Endothelial cell of umbilical vein (primary cell): ENCODE measurements at regions not wholly inside any gene's neighbourhood (a gene's known extent, or its start where the extent isn't known, plus 50 kb on each side); places are given as distances from the start of the nearest gene placed in this dataset.

Experiments
- BruUV-seq: library from RNA; stranded (reverse); fragments of 400-500 nt; replicated peaks from 2 replicates; lab custom pipeline; 2021; lab: Mats Ljungman, UMichigan
- CTCF ChIA-PET: fragments of 300-600, 350-600 bp; sonication (Branson Sonifier 250); formaldehyde crosslinking; loops from one replicate; lab custom pipeline; 2021; ENCODE audit warnings: antibody characterized with exemption, inconsistent platforms; lab: Charles Lee
- POLR2A ChIA-PET: fragments of 300-600, 350-600 bp; sonication (Branson Sonifier 250); formaldehyde crosslinking; loops from one replicate; lab custom pipeline; 2021; ENCODE audit warnings: antibody characterized with exemption, inconsistent platforms; lab: Charles Lee
- DNase-seq: peaks from one replicate; pipeline ENCODE4 v3.0.0-alpha.2; 2011; ENCODE audit warnings: low read depth, low spot score
- FAIRE-seq: peaks from 2 replicates; lab custom pipeline; 2011; peaks lifted over from hg19 to GRCh38; lab: Jason Lieb, UNC
- H2AFZ ChIP-seq: 2 replicates; pipeline ENCODE4 v1.6.0; 2012; ENCODE audit warnings: low read depth, low read length, control low read depth, inconsistent platforms
- H3K27ac ChIP-seq: 2 replicates; pipeline ENCODE4 v1.5.1; 2011; ENCODE audit warnings: low read depth, mild to moderate bottlenecking, control low read depth, low read length, moderate library complexity; ENCODE audit not compliant: insufficient read depth
- H3K27me3 ChIP-seq, 2 experiments: 2 replicates each; pipeline versions ENCODE4 v1.6.0 to v1.6.1; 2011; ENCODE audit warnings: low read length in 2 of 2, mixed read lengths in 1 of 2; ENCODE audit not compliant: control insufficient read depth in 2 of 2, insufficient read depth in 2 of 2
- H3K36me3 ChIP-seq, 2 experiments: 2 replicates in 1 of 2; 3 replicates in 1 of 2; pipeline ENCODE4 v1.5.1; 2011; ENCODE audit warnings: low read length in 2 of 2, mild to moderate bottlenecking in 1 of 2, moderate library complexity in 1 of 2; ENCODE audit not compliant: control insufficient read depth in 2 of 2, insufficient read depth in 2 of 2; ENCODE audit errors: extremely low read depth in 1 of 2
- H3K4me1 ChIP-seq: 3 replicates; pipeline ENCODE4 v1.5.1; 2011; ENCODE audit warnings: mild to moderate bottlenecking, low read length; ENCODE audit not compliant: control insufficient read depth, insufficient read depth; ENCODE audit errors: extremely low read depth
- H3K4me2 ChIP-seq: 2 replicates; pipeline ENCODE4 v1.6.1; 2011; ENCODE audit warnings: low read length, control low read depth, mixed read lengths; ENCODE audit not compliant: insufficient read depth
- H3K4me3 ChIP-seq, 3 experiments: fragments of 200-600 bp in 1 of 3; sonication (generic), shearing (Covaris generic) in 1 of 3; replicated peaks in 1 of 3; 2 replicates each; pipeline ENCODE4 v1.5.1; 2011 to 2016; ENCODE audit warnings: control low read depth in 3 of 3, low read length in 3 of 3, mild to moderate bottlenecking in 2 of 3, inconsistent platforms in 1 of 3, low read depth in 1 of 3, moderate library complexity in 1 of 3; ENCODE audit not compliant: insufficient read depth in 1 of 3
- H3K79me2 ChIP-seq: 2 replicates; pipeline ENCODE4 v1.6.0; 2012; ENCODE audit warnings: low read length, inconsistent platforms; ENCODE audit not compliant: control insufficient read depth, insufficient read depth
- H3K9ac ChIP-seq: replicated peaks from 2 replicates; pipeline ENCODE3; 2011; ENCODE audit warnings: low read length, control low read depth; ENCODE audit not compliant: insufficient read depth; ENCODE audit errors: extremely low read depth
- H3K9me1 ChIP-seq: replicated peaks from 3 replicates; pipeline ENCODE4 v1.6.0; 2011; ENCODE audit warnings: mild to moderate bottlenecking, low read length; ENCODE audit not compliant: control insufficient read depth, insufficient read depth; ENCODE audit errors: extremely low read depth
- H3K9me3 ChIP-seq: replicated peaks from 2 replicates; pipeline ENCODE4 v1.5.1; 2012; ENCODE audit warnings: low read length, inconsistent platforms; ENCODE audit not compliant: control insufficient read depth, insufficient read depth
- H4K20me1 ChIP-seq: replicated peaks from 2 replicates; pipeline ENCODE3; 2011; ENCODE audit warnings: mild to moderate bottlenecking, low read length; ENCODE audit not compliant: control insufficient read depth, insufficient read depth; ENCODE audit errors: extremely low read depth
- EZH2 ChIP-seq: IDR thresholded peaks from 2 replicates; pipeline ENCODE4 v1.6.1; 2012; ENCODE audit warnings: borderline replicate concordance, low read depth, mild to moderate bottlenecking, moderate library complexity, low read length, inconsistent platforms; ENCODE audit not compliant: severe bottlenecking
- FOS ChIP-seq: IDR thresholded peaks from 2 replicates; pipeline ENCODE4 v1.6.1; 2011; ENCODE audit warnings: mild to moderate bottlenecking, low read length, moderate library complexity, borderline replicate concordance; ENCODE audit not compliant: insufficient read depth
- GATA2 ChIP-seq: IDR thresholded peaks from 2 replicates; pipeline ENCODE4 v1.7.0; 2011; ENCODE audit warnings: low read depth, mild to moderate bottlenecking, moderate library complexity, mixed read lengths, low read length; ENCODE audit not compliant: insufficient read length, insufficient read depth
- JUN ChIP-seq: IDR thresholded peaks from 2 replicates; pipeline ENCODE4 v1.6.1; 2011; ENCODE audit warnings: borderline replicate concordance, low read depth; ENCODE audit not compliant: insufficient read length, insufficient read depth
- MYC ChIP-seq: IDR thresholded peaks from one replicate; pipeline ENCODE4 v1.6.1; 2011; ENCODE audit warnings: mild to moderate bottlenecking, low read depth, low read length
- POLR2A ChIP-seq: IDR thresholded peaks from 2 replicates; pipeline ENCODE4 v1.6.1; 2012; ENCODE audit warnings: low read depth, mild to moderate bottlenecking, control low read depth, low read length
- POLR2AphosphoS5 ChIP-seq: IDR thresholded peaks from 2 replicates; pipeline ENCODE4 v1.6.1; 2012; ENCODE audit warnings: low read depth, mild to moderate bottlenecking, control low read depth, low read length, moderate library complexity; ENCODE audit not compliant: insufficient read depth
- dilution Hi-C: fragments of 300-500 bp; cut with MboI; formaldehyde crosslinking; loops from one replicate; pipeline ENCODE4 v1.15.0; 2019; ENCODE audit warnings: low sequenced_read_pairs; ENCODE audit not compliant: extremely low pct_ligation_motif_present
- intact Hi-C: fragments of 100-400 bp; cut with micrococcal nuclease; formaldehyde crosslinking; loops from one replicate; pipeline ENCODE4 v1.10.0; 2022
- TF ChIP-seq, protein P1 (sequence below), 2 donors: IDR thresholded peaks; 1 replicate in 1 of 2; 2 replicates in 1 of 2; pipeline ENCODE4 v1.5.1; 2011; ENCODE audit warnings: low read length in 2 of 2, mild to moderate bottlenecking in 2 of 2, moderate library complexity in 2 of 2, control low read depth in 1 of 2, inconsistent platforms in 1 of 2, low read depth in 1 of 2; ENCODE audit not compliant: insufficient read depth in 1 of 2; ENCODE audit errors: extremely low read depth in 1 of 2
- TF ChIP-seq, protein P2 (sequence below): IDR thresholded peaks from 2 replicates; pipeline ENCODE4 v1.6.1; 2011; ENCODE audit not compliant: insufficient read depth, insufficient read length

DNA sequence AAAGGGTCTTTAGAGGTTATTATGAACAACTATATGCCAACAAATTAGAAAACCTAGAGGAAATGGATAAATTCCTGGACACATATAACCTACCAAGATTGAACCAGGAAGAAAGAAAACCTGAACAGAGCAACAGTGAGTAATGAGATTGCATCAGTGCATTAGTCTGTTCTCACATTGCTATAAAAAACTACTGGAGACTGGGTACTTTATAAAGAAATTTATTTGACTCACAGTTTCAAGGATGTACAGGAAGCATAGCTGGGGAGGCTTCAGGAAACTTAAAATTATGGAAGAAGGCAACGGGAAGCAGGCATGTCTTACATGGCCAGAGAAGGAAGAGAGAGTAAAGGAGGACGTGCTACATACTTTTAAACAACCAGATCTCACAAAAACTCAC lies 70.8 kb upstream of the GNAZ start:
- no peak overlapping the region for H3K9ac ChIP-seq
- H4K20me1 ChIP-seq: no peaks in the 10 kb centered on the region
- intact Hi-C loops: no loop called here
- H3K79me2 ChIP-seq: no peaks in the 10 kb centered on the region
- no peak for FAIRE-seq
- H3K4me1 ChIP-seq: no peaks in the 10 kb centered on the region
- CTCF ChIA-PET: interaction anchor here (0.6 to 1.0 kb wide), 3 partner anchors 37 to 174 kb away, joined by 3 read pairs; no protein-coding TSS in a partner anchor
- POLR2A ChIA-PET: interaction anchor here (0.6 kb wide), 1 partner anchor 150 kb away, joined by 4 read pairs; no protein-coding TSS in a partner anchor
- no TSS peak for BruUV-seq
- TF ChIP-seq, protein P1, sequence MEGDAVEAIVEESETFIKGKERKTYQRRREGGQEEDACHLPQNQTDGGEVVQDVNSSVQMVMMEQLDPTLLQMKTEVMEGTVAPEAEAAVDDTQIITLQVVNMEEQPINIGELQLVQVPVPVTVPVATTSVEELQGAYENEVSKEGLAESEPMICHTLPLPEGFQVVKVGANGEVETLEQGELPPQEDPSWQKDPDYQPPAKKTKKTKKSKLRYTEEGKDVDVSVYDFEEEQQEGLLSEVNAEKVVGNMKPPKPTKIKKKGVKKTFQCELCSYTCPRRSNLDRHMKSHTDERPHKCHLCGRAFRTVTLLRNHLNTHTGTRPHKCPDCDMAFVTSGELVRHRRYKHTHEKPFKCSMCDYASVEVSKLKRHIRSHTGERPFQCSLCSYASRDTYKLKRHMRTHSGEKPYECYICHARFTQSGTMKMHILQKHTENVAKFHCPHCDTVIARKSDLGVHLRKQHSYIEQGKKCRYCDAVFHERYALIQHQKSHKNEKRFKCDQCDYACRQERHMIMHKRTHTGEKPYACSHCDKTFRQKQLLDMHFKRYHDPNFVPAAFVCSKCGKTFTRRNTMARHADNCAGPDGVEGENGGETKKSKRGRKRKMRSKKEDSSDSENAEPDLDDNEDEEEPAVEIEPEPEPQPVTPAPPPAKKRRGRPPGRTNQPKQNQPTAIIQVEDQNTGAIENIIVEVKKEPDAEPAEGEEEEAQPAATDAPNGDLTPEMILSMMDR (IDR thresholded peaks at IDR 0.05; ENCODE audit: extremely low read depth in 1 of 2, insufficient read depth in 1 of 2, low read depth in 1 of 2, low read length in 2 of 2): no peak
- TF ChIP-seq POLR2A: no peak
- no peak for TF ChIP-seq POLR2AphosphoS5
- no peak for TF ChIP-seq GATA2
- TF ChIP-seq JUN: no peak
- H3K9me3 ChIP-seq: no peaks in the 10 kb centered on the region
- H3K36me3 ChIP-seq: no peaks in the 10 kb centered on the region
- no peaks in the 10 kb centered on the region for H3K9me1 ChIP-seq
- no peak overlapping the region for H3K4me3 ChIP-seq
- no peak overlapping the region for H3K27ac ChIP-seq
- dilution Hi-C loops: no loop called here
- DNase-seq: no peak
- H2AFZ ChIP-seq: no peak overlapping the region
- no peaks in the 10 kb centered on the region for H3K27me3 ChIP-seq
- no peak overlapping the region for H3K4me2 ChIP-seq

DNA sequence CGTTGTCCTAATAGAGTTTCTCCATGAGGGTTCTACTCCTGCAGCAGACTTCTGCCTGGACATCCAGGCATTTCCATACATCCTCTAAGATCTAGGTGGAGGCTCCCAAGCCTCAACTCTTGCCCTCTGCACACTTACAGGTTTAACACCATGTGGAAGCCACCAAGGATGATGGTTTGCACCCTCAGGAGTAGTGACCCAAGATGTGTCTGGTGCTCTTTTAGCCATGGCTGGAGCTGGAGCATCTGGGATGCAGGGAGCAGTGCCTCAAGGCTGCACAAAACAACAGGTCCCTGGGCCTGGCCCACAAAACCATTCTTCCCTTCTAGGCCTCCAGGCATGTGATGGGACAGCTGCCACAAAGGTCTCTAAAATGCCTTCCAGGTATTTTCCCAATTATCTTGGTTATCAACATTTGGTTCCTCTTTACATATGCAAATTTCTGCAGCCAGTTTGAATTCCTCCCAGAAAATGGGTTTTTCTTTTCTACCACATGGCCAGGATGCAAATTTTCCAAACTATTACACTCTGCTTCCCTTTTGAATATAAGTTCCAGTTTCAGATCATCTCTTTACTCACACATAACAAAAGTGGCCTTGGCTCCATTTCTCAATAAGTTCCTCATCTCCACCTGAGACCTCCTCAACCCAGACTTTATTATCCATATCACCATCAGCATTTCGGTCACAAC lies 69.5 kb upstream of the GNAZ start:
- Histone ChIP-seq H3K79me2 (no peaks in the 10 kb centered on the region), H4K20me1 (no peaks in the 10 kb centered on the region), H3K4me1 (no peaks in the 10 kb centered on the region), H3K27ac (no peak overlapping the region), H3K4me2 (no peak overlapping the region), H3K36me3 (no peaks in the 10 kb centered on the region), H3K4me3 (no peak overlapping the region), H3K9me1 (no peaks in the 10 kb centered on the region), H3K27me3 (peaks cover 0 to 2% of the 10 kb centered on the region in 2 experiments), H2AFZ (no peak overlapping the region), H3K9me3 (no peaks in the 10 kb centered on the region), H3K9ac (no peak overlapping the region)
- CTCF ChIA-PET: interaction anchor here (1.0 kb wide), 1 partner anchor 36 kb away, joined by 3 read pairs; no protein-coding TSS in a partner anchor
- intact Hi-C loops (no loop called here), dilution Hi-C loops (no loop called here)
- FAIRE-seq: no peak
- no peak for TF ChIP-seq JUN
- TF ChIP-seq, protein P2, sequence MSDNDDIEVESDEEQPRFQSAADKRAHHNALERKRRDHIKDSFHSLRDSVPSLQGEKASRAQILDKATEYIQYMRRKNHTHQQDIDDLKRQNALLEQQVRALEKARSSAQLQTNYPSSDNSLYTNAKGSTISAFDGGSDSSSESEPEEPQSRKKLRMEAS: no peak
- TF ChIP-seq, protein P1 (IDR thresholded peaks at IDR 0.05; ENCODE audit: extremely low read depth in 1 of 2, insufficient read depth in 1 of 2, low read depth in 1 of 2, low read length in 2 of 2): no peak
- TF ChIP-seq EZH2: no peak
- TF ChIP-seq POLR2A: no peak
- TF ChIP-seq GATA2: no peak
- no peak for TF ChIP-seq MYC
- TF ChIP-seq POLR2AphosphoS5: no peak
- TF ChIP-seq FOS: no peak
- no peak for DNase-seq
- no TSS peak for BruUV-seq
- POLR2A ChIA-PET: no interaction called here
